KMS-11 (cell line): ENCODE measurements at regions not wholly inside any gene's neighbourhood (a gene's known extent, or its start where the extent isn't known, plus 50 kb on each side); places are given as distances from the start of the nearest gene placed in this dataset.
A peak's percentile ranks its signal among the peaks of the same experiment; 100 is the strongest.

Experiments used
- H2AFZ ChIP-seq: fragments of 200-600 bp; sonication (generic); 2 replicates; pipeline ENCODE4 v1.6.1; 2016; ENCODE audit warnings: antibody characterized with exemption, mixed run types, low read depth
- H3K27ac ChIP-seq: fragments of 200-600 bp; sonication (generic); 2 replicates; pipeline ENCODE4 v1.6.1; 2016; ENCODE audit warnings: mild to moderate bottlenecking, mixed run types
- H3K27me3 ChIP-seq: fragments of 200-600 bp; sonication (generic); 2 replicates; pipeline ENCODE4 v1.6.1; 2017; ENCODE audit warnings: mild to moderate bottlenecking, low read depth, mixed run types, moderate library complexity; ENCODE audit not compliant: insufficient read depth
- H3K36me3 ChIP-seq: fragments of 200-600 bp; sonication (generic); 2 replicates; pipeline ENCODE4 v1.6.1; 2017; ENCODE audit warnings: mild to moderate bottlenecking, mixed run types; ENCODE audit not compliant: insufficient read depth
- H3K4me1 ChIP-seq: fragments of 200-600 bp; sonication (generic); 2 replicates; pipeline ENCODE4 v1.6.1; 2016; ENCODE audit warnings: mild to moderate bottlenecking, low read depth, mixed run types; ENCODE audit not compliant: poor library complexity, severe bottlenecking
- H3K4me2 ChIP-seq: fragments of 200-600 bp; sonication (generic); 2 replicates; pipeline ENCODE4 v1.7.0; 2016; ENCODE audit warnings: mild to moderate bottlenecking, mixed run types
- H3K4me3 ChIP-seq: fragments of 200-600 bp; sonication (generic); IDR thresholded peaks from 2 replicates; pipeline ENCODE4 v1.6.1; 2017; ENCODE audit warnings: low read depth, low read length, mixed read lengths; ENCODE audit not compliant: insufficient read depth
- H3K79me2 ChIP-seq: fragments of 200-600 bp; sonication (generic); 2 replicates; pipeline ENCODE4 v1.6.1; 2016; ENCODE audit warnings: low read depth, mixed run types; ENCODE audit not compliant: insufficient read depth
- H3K9ac ChIP-seq: fragments of 200-600 bp; sonication (generic); 2 replicates; pipeline ENCODE4 v1.6.1; 2016; ENCODE audit warnings: mild to moderate bottlenecking, mixed run types
- H4K20me1 ChIP-seq: fragments of 200-600 bp; sonication (generic); 2 replicates; pipeline ENCODE4 v1.6.1; 2016; ENCODE audit warnings: mild to moderate bottlenecking, mixed run types; ENCODE audit not compliant: insufficient read depth
- TF ChIP-seq, protein P1 (sequence below): fragments of 200-600 bp; sonication (generic); conservative IDR thresholded peaks from 2 replicates; pipeline ENCODE4 v1.6.1; 2017; ENCODE audit warnings: low read depth, mild to moderate bottlenecking, antibody characterized with exemption, low read length, moderate library complexity, mixed read lengths

DNA sequence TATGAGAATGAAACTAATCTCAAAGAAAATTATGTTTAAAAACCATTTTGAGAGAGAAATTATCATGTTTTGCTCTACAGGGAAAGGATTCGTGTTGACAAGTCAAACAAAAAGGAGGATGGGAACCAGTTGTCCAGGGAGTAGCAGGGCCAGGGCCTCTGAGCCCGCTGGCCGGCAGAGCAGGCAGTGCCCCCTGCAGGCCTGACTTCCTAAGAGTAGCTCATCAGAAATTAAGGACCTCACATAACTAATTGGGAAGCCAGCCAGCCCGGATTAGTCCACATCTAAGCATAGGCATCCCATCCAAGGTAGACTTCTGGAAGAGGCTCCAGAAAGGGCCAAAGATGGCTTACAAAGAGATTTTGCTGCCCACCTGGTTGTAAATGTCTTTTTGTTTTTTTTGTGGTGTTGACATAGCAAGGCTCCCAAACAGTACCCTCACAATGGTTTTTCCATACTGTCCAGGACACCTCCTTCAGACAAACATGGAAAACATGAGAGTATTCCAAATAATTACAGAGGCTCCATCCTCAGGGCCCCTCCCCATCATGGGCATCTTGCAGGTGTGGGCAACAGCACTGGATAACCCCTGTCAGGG, 241.2 kb upstream of the TANK start:
- Histone ChIP-seq H3K4me3 (no peak overlapping the region), H3K4me2 (no peak overlapping the region), H3K79me2 (no peaks in the 10 kb centered on the region), H3K9ac (no peak overlapping the region), H2AFZ (no peak overlapping the region), H3K36me3 (no peaks in the 10 kb centered on the region), H3K27ac (no peak overlapping the region), H3K4me1 (no peaks in the 10 kb centered on the region), H3K27me3 (no peaks in the 10 kb centered on the region), H4K20me1 (no peaks in the 10 kb centered on the region)
- TF ChIP-seq, protein P1, sequence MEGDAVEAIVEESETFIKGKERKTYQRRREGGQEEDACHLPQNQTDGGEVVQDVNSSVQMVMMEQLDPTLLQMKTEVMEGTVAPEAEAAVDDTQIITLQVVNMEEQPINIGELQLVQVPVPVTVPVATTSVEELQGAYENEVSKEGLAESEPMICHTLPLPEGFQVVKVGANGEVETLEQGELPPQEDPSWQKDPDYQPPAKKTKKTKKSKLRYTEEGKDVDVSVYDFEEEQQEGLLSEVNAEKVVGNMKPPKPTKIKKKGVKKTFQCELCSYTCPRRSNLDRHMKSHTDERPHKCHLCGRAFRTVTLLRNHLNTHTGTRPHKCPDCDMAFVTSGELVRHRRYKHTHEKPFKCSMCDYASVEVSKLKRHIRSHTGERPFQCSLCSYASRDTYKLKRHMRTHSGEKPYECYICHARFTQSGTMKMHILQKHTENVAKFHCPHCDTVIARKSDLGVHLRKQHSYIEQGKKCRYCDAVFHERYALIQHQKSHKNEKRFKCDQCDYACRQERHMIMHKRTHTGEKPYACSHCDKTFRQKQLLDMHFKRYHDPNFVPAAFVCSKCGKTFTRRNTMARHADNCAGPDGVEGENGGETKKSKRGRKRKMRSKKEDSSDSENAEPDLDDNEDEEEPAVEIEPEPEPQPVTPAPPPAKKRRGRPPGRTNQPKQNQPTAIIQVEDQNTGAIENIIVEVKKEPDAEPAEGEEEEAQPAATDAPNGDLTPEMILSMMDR = peak; percentile 47

DNA sequence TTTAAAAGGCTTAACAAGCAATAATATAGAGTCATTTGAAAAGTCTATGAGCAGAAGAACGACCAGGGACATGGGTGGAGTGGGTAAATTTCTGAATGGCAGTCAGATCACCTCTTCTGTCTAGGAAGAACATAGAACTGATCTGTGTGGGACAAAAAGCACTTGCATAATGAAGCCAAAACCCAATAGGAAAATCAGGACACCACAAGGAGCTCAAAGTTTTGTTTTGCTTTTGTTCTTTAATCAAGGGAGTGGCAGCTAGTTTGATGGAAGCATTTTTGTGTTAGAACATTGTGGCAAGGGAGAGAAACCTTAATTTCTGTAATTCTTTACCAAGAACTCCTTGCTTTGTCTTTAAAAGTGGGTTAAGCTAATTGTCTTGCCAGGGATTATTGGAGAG, 240.2 kb upstream of the TANK start:
- TF ChIP-seq, protein P1 = no peak
- Histone ChIP-seq H3K4me2 (no peak overlapping the region), H3K9ac (no peak overlapping the region)

DNA sequence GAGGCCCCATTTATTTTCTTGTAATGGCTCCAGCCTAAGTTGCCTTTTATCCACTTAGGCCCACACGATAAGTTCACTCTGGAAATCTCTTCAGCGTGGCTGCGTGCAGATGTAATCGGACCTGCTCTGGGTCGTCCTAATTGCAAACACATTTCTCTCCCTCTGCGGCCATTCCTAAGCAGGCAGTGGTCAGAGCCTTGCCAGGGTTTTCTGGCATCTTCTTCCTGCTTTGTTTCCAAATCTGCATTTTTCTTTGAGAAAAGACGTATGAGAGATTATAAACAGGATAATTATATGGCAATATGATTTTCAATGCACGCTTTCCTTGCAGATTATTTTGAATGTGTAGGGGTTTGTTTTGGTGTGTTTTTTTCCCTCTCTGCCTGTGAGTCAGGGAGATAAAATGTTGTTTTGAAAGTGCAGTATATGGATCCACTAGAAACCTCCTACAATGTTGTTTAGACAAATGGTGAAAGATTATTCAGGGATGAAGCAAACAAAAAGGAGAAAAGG, 239.4 kb upstream of the TANK start:
- H2AFZ ChIP-seq = no peak overlapping the region
- H3K27me3 ChIP-seq = no peaks in the 10 kb centered on the region
- no peak overlapping the region for H3K27ac ChIP-seq
- no peaks in the 10 kb centered on the region for H3K36me3 ChIP-seq
- H3K4me2 ChIP-seq = no peak overlapping the region
- no peaks in the 10 kb centered on the region for H3K4me1 ChIP-seq
- TF ChIP-seq, protein P1 = no peak
- H3K4me3 ChIP-seq = no peak overlapping the region
- no peaks in the 10 kb centered on the region for H3K79me2 ChIP-seq
- H4K20me1 ChIP-seq = no peaks in the 10 kb centered on the region
- H3K9ac ChIP-seq = no peak overlapping the region

More for the DNA sequence above, 240.2 kb upstream of the TANK start:
- H3K27me3 ChIP-seq = no peaks in the 10 kb centered on the region
- no peaks in the 10 kb centered on the region for H3K4me1 ChIP-seq
- H3K4me3 ChIP-seq = no peak overlapping the region
- no peaks in the 10 kb centered on the region for H4K20me1 ChIP-seq
- H3K79me2 ChIP-seq = no peaks in the 10 kb centered on the region
- H3K36me3 ChIP-seq = no peaks in the 10 kb centered on the region
- H3K27ac ChIP-seq = no peak overlapping the region
- no peak overlapping the region for H2AFZ ChIP-seq

DNA sequence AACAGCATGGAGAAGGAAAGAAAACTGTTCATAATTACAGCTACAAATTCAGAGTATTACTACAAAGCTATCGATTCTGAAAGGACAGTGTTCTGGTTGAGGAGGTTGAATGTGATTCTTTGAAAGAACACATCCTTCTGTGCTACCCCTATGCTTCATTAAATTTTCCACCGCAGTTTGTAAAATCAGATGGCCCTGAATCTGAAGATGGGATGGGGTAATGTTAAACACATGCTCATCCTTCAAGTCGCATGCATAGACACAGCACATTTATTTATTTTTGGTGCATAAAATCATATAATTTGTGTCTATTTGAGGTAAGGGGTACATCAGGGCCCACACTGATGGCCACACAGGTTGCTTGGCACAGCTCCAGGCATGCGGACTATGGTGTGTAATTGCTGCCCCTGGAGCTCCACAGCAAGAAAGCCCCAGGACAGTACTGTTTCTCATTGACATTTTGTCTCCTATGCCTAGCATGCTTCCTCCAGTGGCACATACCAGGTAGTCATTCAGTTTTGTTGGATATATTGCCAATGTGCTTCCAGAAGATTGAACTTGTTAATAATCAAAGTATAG, 238.8 kb upstream of the TANK start:
- no peak overlapping the region for H3K4me2 ChIP-seq
- no peaks in the 10 kb centered on the region for H3K36me3 ChIP-seq
- no peaks in the 10 kb centered on the region for H3K4me1 ChIP-seq
- H3K79me2 ChIP-seq = no peaks in the 10 kb centered on the region
- H2AFZ ChIP-seq = no peak overlapping the region
- no peaks in the 10 kb centered on the region for H3K27me3 ChIP-seq
- no peaks in the 10 kb centered on the region for H4K20me1 ChIP-seq
- TF ChIP-seq, protein P1 = no peak
- H3K9ac ChIP-seq = no peak overlapping the region
- H3K4me3 ChIP-seq = no peak overlapping the region
- no peak overlapping the region for H3K27ac ChIP-seq
